ENCODE measurements at regions not wholly inside any gene's neighbourhood (a gene's known extent, or its start where the extent isn't known, plus 50 kb on each side); places are given as distances from the start of the nearest gene placed in this dataset.

GRCh38 chr21:41647806-41648561 lies 118.9 kb downstream of the RIPK4 start:
- Histone ChIP-seq H3K36me3 (ENCODE audit: control insufficient read depth, insufficient read depth, low read length) (no peaks in the 10 kb centered on the region), H2AFZ (no peak overlapping the region), H3K4me2 (ENCODE audit: low read length) (no peak overlapping the region), H3K79me2 (no peaks in the 10 kb centered on the region), H3K27ac (no peak overlapping the region), H3K27me3 (ENCODE audit: control insufficient read depth, insufficient read depth, low read length) (no peaks in the 10 kb centered on the region), H3K4me3 (ENCODE audit: low read depth, low read length) (no peak overlapping the region), H3K9me3 (ENCODE audit: control insufficient read depth, low read length) (no peaks in the 10 kb centered on the region), H3K4me1 (no peaks in the 10 kb centered on the region), H3K9ac (no peak overlapping the region)
- TF ChIP-seq CTCF (IDR thresholded peaks at IDR 0.05): no peak

GRCh38 chr21:41643246-41643966 lies 123.4 kb downstream of the RIPK4 start:
- Histone ChIP-seq H3K4me2 (ENCODE audit: low read length) (no peak overlapping the region), H3K27ac (no peak overlapping the region), H3K27me3 (ENCODE audit: control insufficient read depth, insufficient read depth, low read length) (no peaks in the 10 kb centered on the region), H3K4me1 (no peaks in the 10 kb centered on the region), H3K79me2 (no peaks in the 10 kb centered on the region), H3K9ac (no peak overlapping the region), H3K9me3 (ENCODE audit: control insufficient read depth, low read length) (no peaks in the 10 kb centered on the region), H3K36me3 (ENCODE audit: control insufficient read depth, insufficient read depth, low read length) (no peaks in the 10 kb centered on the region), H2AFZ (no peak overlapping the region), H3K4me3 (ENCODE audit: low read depth, low read length) (no peak overlapping the region)
- TF ChIP-seq CTCF (IDR thresholded peaks at IDR 0.05): no peak

DNA sequence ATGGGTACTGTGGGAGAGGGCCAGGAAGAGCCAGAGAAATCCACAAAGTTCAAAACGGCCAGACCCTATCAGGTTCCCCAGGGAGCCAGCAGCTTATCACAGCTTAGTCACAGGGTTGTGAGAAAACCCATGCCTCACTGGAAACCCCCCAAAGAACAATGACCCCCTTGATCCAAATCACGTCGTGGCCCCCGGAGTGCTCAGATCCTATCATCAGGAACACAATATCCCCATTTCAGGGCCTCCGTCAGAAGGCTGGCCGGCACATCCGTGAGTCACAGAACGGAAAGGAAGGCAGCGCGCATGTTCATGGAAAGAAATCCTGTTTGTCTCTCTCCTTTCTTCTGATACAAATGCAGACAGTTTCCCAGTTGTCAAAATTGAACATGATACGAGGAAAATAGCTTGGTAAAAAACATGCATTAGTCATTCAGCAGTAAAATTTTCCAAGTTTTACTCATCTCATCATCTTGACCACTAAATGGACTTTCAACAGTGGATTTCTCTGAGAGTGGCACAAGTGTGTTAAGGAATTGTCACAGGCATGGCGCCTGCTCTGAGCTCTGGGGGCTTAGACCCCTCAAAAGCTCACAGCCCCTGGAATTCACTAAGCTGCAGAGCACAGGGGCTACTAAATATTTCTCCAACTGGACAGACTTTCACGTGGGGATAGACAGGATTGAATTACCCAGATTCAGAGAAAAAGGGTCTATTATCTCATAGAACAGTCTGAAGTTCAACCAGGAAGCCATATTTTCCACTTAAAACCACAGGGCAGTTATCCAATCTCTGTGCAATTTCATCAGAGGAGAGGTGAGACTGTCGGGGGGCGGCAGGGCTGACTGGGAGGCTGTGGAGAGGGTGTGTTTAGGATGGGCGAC lies 124.8 kb downstream of the RIPK4 start:
- Histone ChIP-seq H3K36me3 (ENCODE audit: control insufficient read depth, insufficient read depth, low read length) (no peaks in the 10 kb centered on the region), H3K79me2 (no peaks in the 10 kb centered on the region), H3K27ac (no peak overlapping the region), H3K27me3 (ENCODE audit: control insufficient read depth, insufficient read depth, low read length) (no peaks in the 10 kb centered on the region), H3K9me3 (ENCODE audit: control insufficient read depth, low read length) (no peaks in the 10 kb centered on the region), H3K4me1 (no peaks in the 10 kb centered on the region), H3K4me2 (ENCODE audit: low read length) (no peak overlapping the region), H3K4me3 (ENCODE audit: low read depth, low read length) (no peak overlapping the region), H3K9ac (no peak overlapping the region), H2AFZ (no peak overlapping the region)
- no peak for TF ChIP-seq CTCF (IDR thresholded peaks at IDR 0.05)

GRCh38 chr21:41641510-41641815 lies 125.4 kb downstream of the RIPK4 start:
- Histone ChIP-seq H3K4me1 (no peaks in the 10 kb centered on the region), H3K79me2 (no peaks in the 10 kb centered on the region), H3K27me3 (ENCODE audit: control insufficient read depth, insufficient read depth, low read length) (no peaks in the 10 kb centered on the region), H3K4me2 (ENCODE audit: low read length) (no peak overlapping the region), H2AFZ (no peak overlapping the region), H3K4me3 (ENCODE audit: low read depth, low read length) (no peak overlapping the region), H3K9me3 (ENCODE audit: control insufficient read depth, low read length) (no peaks in the 10 kb centered on the region), H3K27ac (no peak overlapping the region), H3K9ac (no peak overlapping the region), H3K36me3 (ENCODE audit: control insufficient read depth, insufficient read depth, low read length) (no peaks in the 10 kb centered on the region)
- TF ChIP-seq CTCF (IDR thresholded peaks at IDR 0.05): no peak

All from parathyroid adenoma (tissue), 2 donors.